SK-N-SH (cell line): ENCODE measurements at regions not wholly inside any gene's neighbourhood (a gene's known extent, or its start where the extent isn't known, plus 50 kb on each side); places are given as distances from the start of the nearest gene placed in this dataset.

ENCODE experiments used
- CTCF ChIA-PET: fragments of 300-600, 350-600 bp; formaldehyde crosslinking; extraction: SDS; loops from one replicate; lab custom pipeline; 2021; lab: Yijun Ruan, JAX
- POLR2A ChIA-PET: fragments of 350-600 bp; sonication (Branson Sonifier 250); formaldehyde crosslinking; extraction: SDS; loops from one replicate; lab custom pipeline; 2020; ENCODE audit warnings: antibody characterized with exemption, inconsistent platforms; lab: Yijun Ruan, JAX
- DNase-seq: peaks from one replicate; pipeline ENCODE4 v3.0.0; 2012
- H2AFZ ChIP-seq: fragments of 200-600 bp; sonication (generic); 2 replicates; pipeline ENCODE4 v1.8.1; 2016; ENCODE audit warnings: antibody characterized with exemption, mild to moderate bottlenecking, low read depth
- H3F3A ChIP-seq: fragments of 200-600 bp; sonication (generic); replicated peaks from 2 replicates; pipeline ENCODE3; 2016; ENCODE audit warnings: antibody characterized with exemption, mild to moderate bottlenecking; ENCODE audit not compliant: insufficient read depth
- H3K27ac ChIP-seq, 2 experiments: fragments of 200-500 bp in 1 of 2; fragments of 200-600 bp in 1 of 2; sonication (Bioruptor generic) in 1 of 2; sonication (generic), shearing (Covaris generic) in 1 of 2; 2 replicates each; pipeline versions ENCODE4 v1.5.1 to v1.6.1; 2014 to 2016; ENCODE audit warnings: low read depth in 2 of 2, inconsistent platforms in 1 of 2, low read length in 1 of 2, mild to moderate bottlenecking in 1 of 2, mixed read lengths in 1 of 2
- H3K27me3 ChIP-seq: fragments of 200-600 bp; sonication (generic), shearing (Covaris generic); 2 replicates; pipeline ENCODE4 v1.6.1; 2016; ENCODE audit warnings: mixed run types; ENCODE audit not compliant: insufficient read depth
- H3K36me3 ChIP-seq, 2 experiments: fragments of 200-500 bp in 1 of 2; fragments of 200-600 bp in 1 of 2; sonication (Bioruptor generic) in 1 of 2; sonication (generic) in 1 of 2; replicated peaks in 1 of 2; 2 replicates each; pipeline versions ENCODE3 to v1.5.1; 2014 to 2016; ENCODE audit warnings: low read length in 1 of 2, mild to moderate bottlenecking in 1 of 2; ENCODE audit not compliant: insufficient read depth in 2 of 2, control insufficient read depth in 1 of 2
- H3K4me1 ChIP-seq, 2 experiments: fragments of 200-500 bp in 1 of 2; fragments of 200-600 bp in 1 of 2; sonication (Bioruptor generic) in 1 of 2; sonication (generic), shearing (Covaris generic) in 1 of 2; 2 replicates each; pipeline versions ENCODE4 v1.5.1 to v1.6.1; 2014 to 2016; ENCODE audit warnings: low read depth in 1 of 2, low read length in 1 of 2, mixed run types in 1 of 2; ENCODE audit not compliant: insufficient read depth in 2 of 2, control insufficient read depth in 1 of 2
- H3K4me2 ChIP-seq: fragments of 200-600 bp; sonication (generic), shearing (Covaris generic); 2 replicates; pipeline ENCODE4 v1.6.1; 2017; ENCODE audit warnings: mixed run types
- H3K4me3 ChIP-seq, 2 experiments: fragments of 200-500 bp in 1 of 2; fragments of 200-600 bp in 1 of 2; sonication (Bioruptor generic) in 1 of 2; sonication (generic), shearing (Covaris generic) in 1 of 2; 2 replicates each; pipeline versions ENCODE4 v1.5.1 to v1.8.1; 2014 to 2016; ENCODE audit warnings: low read depth in 2 of 2, inconsistent platforms in 1 of 2, low read length in 1 of 2, mild to moderate bottlenecking in 1 of 2, mixed read lengths in 1 of 2, moderate library complexity in 1 of 2
- H3K79me2 ChIP-seq: fragments of 200-600 bp; sonication (generic); 2 replicates; pipeline ENCODE4 v1.8.1; 2017; ENCODE audit warnings: mild to moderate bottlenecking; ENCODE audit not compliant: insufficient read depth
- H3K9ac ChIP-seq: fragments of 200-600 bp; sonication (generic); 2 replicates; pipeline ENCODE4 v1.6.1; 2017; ENCODE audit warnings: mixed run types
- H3K9me2 ChIP-seq: fragments of 200-600 bp; sonication (generic); 2 replicates; pipeline ENCODE4 v1.6.1; 2017; ENCODE audit warnings: mixed run types
- H3K9me3 ChIP-seq: fragments of 200-600 bp; sonication (generic); 2 replicates; pipeline ENCODE4 v1.6.1; 2017; ENCODE audit warnings: mixed run types, mild to moderate bottlenecking, moderate library complexity
- H4K20me1 ChIP-seq: fragments of 200-600 bp; sonication (generic); 2 replicates; pipeline ENCODE4 v1.6.1; 2017; ENCODE audit warnings: mild to moderate bottlenecking, mixed run types; ENCODE audit not compliant: insufficient read depth
- ELF1 ChIP-seq: IDR thresholded peaks from 2 replicates; pipeline ENCODE4 v1.4.0; 2012
- FOXJ3 ChIP-seq: sonication (generic); formaldehyde crosslinking; IDR thresholded peaks from 2 replicates; pipeline ENCODE4 v1.5.1; 2020; ENCODE audit warnings: mild to moderate bottlenecking, missing genetic modification reagents
- GABPA ChIP-seq: IDR thresholded peaks from 2 replicates; pipeline ENCODE4 v1.4.0; 2012; ENCODE audit warnings: low read depth, mild to moderate bottlenecking
- JUND ChIP-seq: IDR thresholded peaks from 2 replicates; pipeline ENCODE4 v1.4.0; 2012
- NRF1 ChIP-seq: IDR thresholded peaks from 2 replicates; pipeline ENCODE4 v1.6.1; 2012; ENCODE audit warnings: low read depth, mild to moderate bottlenecking, low read length
- POLR2AphosphoS5 ChIP-seq: IDR thresholded peaks from 2 replicates; pipeline ENCODE4 v1.6.1; 2012; ENCODE audit warnings: low read depth, low read length
- RAD21 ChIP-seq: IDR thresholded peaks from 2 replicates; pipeline ENCODE4 v1.6.1; 2012; ENCODE audit warnings: mild to moderate bottlenecking, low read length
- RCOR1 ChIP-seq: fragments of 150-350 bp; IDR thresholded peaks from 2 replicates; pipeline ENCODE4 v1.6.1; 2017; ENCODE audit warnings: antibody characterized with exemption, low read length
- RFX5 ChIP-seq: IDR thresholded peaks from 2 replicates; pipeline ENCODE4 v1.6.1; 2012; ENCODE audit warnings: mild to moderate bottlenecking, improper control_type of control experiment, low read length
- RXRA ChIP-seq: IDR thresholded peaks from 2 replicates; pipeline ENCODE4 v1.4.0; 2012; ENCODE audit warnings: low read depth, mild to moderate bottlenecking, borderline replicate concordance
- SMC3 ChIP-seq: IDR thresholded peaks from 2 replicates; pipeline ENCODE4 v1.6.1; 2012; ENCODE audit warnings: low read depth, low read length, improper control_type of control experiment
- TCF12 ChIP-seq: IDR thresholded peaks from 2 replicates; pipeline ENCODE4 v1.4.0; 2012
- WGBS: methylation state at CpG from one replicate; pipeline ENCODE4 v1.1.6; 2017; ENCODE audit warnings: low lambda C conversion rate; 5-methylcytosine and 5-hydroxymethylcytosine counted together
- TF ChIP-seq, protein P1 (sequence below): IDR thresholded peaks from 2 replicates; pipeline ENCODE4 v1.6.1; 2012; ENCODE audit warnings: mild to moderate bottlenecking, low read depth, low read length, moderate library complexity
- TF ChIP-seq, protein P2 (sequence below): IDR thresholded peaks from 2 replicates; pipeline ENCODE4 v1.4.0; 2012; ENCODE audit warnings: low read depth, borderline replicate concordance
- TF ChIP-seq, protein P3 (sequence below): IDR thresholded peaks from 2 replicates; pipeline ENCODE4 v1.4.0; 2012; ENCODE audit warnings: low read depth, borderline replicate concordance
- TF ChIP-seq, protein P4 (sequence below): fragments of 150-350 bp; IDR thresholded peaks from 2 replicates; pipeline ENCODE4 v1.6.1; 2017; ENCODE audit warnings: antibody characterized with exemption, low read length, low read depth, borderline replicate concordance
- TF ChIP-seq, protein P5 (sequence below): IDR thresholded peaks from 2 replicates; pipeline ENCODE4 v1.4.0; 2012; ENCODE audit warnings: low read depth

DNA sequence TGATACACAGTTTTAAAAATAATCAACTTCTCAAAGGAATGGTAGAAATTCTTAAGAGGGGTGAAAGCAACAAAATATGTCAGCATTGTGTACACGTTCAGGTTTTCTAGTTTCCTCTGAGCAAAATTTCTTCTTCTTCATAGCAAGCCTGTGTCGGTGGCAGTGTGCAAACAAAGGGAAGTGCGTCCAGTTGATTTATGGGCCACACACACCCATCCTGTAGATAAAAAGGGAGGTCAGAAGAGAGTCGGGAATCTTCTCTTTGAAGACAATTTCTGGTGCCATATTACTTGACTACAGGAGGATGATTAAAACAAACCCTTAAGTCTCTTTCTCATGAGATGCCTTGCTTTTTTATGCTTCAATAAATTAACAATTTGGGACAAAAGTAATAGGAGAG is 484.1 kb upstream of the SALL1 start:
- Histone ChIP-seq H3K79me2 (no peaks in the 10 kb centered on the region), H4K20me1 (no peaks in the 10 kb centered on the region), H3K27me3 (no peaks in the 10 kb centered on the region), H3F3A (peaks cover 16% of the 10 kb centered on the region), H3K4me1 (peaks cover 16 to 27% of the 10 kb centered on the region in 2 experiments), H3K36me3 (no peaks in the 10 kb centered on the region), H3K9me3 (no peaks in the 10 kb centered on the region), H3K4me2 (no peak overlapping the region), H2AFZ (no peak overlapping the region), H3K9me2 (no peaks in the 10 kb centered on the region), H3K9ac (no peak overlapping the region), H3K4me3 (no peak overlapping the region), H3K27ac (no peak overlapping the region)
- WGBS: 73% methylated on average over 4 of the region's 4 CpGs
- POLR2A ChIA-PET: no interaction called here
- CTCF ChIA-PET: no interaction called here
- no peak for TF ChIP-seq RXRA
- TF ChIP-seq RAD21: no peak
- TF ChIP-seq, protein P1, sequence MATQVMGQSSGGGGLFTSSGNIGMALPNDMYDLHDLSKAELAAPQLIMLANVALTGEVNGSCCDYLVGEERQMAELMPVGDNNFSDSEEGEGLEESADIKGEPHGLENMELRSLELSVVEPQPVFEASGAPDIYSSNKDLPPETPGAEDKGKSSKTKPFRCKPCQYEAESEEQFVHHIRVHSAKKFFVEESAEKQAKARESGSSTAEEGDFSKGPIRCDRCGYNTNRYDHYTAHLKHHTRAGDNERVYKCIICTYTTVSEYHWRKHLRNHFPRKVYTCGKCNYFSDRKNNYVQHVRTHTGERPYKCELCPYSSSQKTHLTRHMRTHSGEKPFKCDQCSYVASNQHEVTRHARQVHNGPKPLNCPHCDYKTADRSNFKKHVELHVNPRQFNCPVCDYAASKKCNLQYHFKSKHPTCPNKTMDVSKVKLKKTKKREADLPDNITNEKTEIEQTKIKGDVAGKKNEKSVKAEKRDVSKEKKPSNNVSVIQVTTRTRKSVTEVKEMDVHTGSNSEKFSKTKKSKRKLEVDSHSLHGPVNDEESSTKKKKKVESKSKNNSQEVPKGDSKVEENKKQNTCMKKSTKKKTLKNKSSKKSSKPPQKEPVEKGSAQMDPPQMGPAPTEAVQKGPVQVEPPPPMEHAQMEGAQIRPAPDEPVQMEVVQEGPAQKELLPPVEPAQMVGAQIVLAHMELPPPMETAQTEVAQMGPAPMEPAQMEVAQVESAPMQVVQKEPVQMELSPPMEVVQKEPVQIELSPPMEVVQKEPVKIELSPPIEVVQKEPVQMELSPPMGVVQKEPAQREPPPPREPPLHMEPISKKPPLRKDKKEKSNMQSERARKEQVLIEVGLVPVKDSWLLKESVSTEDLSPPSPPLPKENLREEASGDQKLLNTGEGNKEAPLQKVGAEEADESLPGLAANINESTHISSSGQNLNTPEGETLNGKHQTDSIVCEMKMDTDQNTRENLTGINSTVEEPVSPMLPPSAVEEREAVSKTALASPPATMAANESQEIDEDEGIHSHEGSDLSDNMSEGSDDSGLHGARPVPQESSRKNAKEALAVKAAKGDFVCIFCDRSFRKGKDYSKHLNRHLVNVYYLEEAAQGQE: no peak
- TF ChIP-seq, protein P2, sequence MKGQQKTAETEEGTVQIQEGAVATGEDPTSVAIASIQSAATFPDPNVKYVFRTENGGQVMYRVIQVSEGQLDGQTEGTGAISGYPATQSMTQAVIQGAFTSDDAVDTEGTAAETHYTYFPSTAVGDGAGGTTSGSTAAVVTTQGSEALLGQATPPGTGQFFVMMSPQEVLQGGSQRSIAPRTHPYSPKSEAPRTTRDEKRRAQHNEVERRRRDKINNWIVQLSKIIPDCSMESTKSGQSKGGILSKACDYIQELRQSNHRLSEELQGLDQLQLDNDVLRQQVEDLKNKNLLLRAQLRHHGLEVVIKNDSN: no peak
- no peak for TF ChIP-seq FOXJ3 (CRISPR knock-in tag)
- TF ChIP-seq RCOR1: no peak
- TF ChIP-seq, protein P3, sequence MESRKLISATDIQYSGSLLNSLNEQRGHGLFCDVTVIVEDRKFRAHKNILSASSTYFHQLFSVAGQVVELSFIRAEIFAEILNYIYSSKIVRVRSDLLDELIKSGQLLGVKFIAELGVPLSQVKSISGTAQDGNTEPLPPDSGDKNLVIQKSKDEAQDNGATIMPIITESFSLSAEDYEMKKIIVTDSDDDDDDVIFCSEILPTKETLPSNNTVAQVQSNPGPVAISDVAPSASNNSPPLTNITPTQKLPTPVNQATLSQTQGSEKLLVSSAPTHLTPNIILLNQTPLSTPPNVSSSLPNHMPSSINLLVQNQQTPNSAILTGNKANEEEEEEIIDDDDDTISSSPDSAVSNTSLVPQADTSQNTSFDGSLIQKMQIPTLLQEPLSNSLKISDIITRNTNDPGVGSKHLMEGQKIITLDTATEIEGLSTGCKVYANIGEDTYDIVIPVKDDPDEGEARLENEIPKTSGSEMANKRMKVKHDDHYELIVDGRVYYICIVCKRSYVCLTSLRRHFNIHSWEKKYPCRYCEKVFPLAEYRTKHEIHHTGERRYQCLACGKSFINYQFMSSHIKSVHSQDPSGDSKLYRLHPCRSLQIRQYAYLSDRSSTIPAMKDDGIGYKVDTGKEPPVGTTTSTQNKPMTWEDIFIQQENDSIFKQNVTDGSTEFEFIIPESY: no peak
- no peak for TF ChIP-seq ELF1
- TF ChIP-seq POLR2AphosphoS5: no peak
- no peak for TF ChIP-seq TCF12
- TF ChIP-seq, protein P4, sequence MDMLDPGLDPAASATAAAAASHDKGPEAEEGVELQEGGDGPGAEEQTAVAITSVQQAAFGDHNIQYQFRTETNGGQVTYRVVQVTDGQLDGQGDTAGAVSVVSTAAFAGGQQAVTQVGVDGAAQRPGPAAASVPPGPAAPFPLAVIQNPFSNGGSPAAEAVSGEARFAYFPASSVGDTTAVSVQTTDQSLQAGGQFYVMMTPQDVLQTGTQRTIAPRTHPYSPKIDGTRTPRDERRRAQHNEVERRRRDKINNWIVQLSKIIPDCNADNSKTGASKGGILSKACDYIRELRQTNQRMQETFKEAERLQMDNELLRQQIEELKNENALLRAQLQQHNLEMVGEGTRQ: no peak
- TF ChIP-seq NRF1: no peak
- no peak for TF ChIP-seq JUND
- TF ChIP-seq, protein P5, sequence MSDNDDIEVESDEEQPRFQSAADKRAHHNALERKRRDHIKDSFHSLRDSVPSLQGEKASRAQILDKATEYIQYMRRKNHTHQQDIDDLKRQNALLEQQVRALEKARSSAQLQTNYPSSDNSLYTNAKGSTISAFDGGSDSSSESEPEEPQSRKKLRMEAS: no peak
- TF ChIP-seq GABPA: no peak
- TF ChIP-seq SMC3: no peak
- no peak for TF ChIP-seq RFX5
- no peak for DNase-seq
